ENCODE measurements at regions not wholly inside any gene's neighbourhood (a gene's known extent, or its start where the extent isn't known, plus 50 kb on each side); places are given as distances from the start of the nearest gene placed in this dataset.
A peak's percentile ranks its signal among the peaks of the same experiment; 100 is the strongest.

DNA sequence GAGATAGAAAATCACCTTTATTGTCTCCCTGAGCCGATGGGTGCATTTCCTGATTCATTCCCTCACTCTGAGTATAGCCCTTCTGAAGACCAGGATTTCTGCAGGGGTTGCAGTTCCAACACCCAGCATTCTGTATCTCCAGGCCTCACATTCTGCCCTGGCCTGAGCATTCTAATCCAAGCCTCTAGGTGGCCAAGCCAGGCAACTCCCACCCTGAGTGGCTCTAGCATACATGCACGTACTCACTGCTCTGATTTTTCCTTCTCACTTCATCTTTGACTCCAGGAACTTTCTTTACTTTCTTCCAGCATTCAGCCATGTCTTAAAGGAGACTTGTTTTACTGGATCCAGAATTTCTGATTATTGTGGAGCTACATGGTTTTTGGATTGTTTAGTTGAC, 100.7 kb upstream of the STK39 start:
- ChIA-PET POLR2A (no interaction called here), CTCF (interaction anchor here (0.6 to 3.1 kb wide), 22 partner anchors 8 to 686 kb away, joined by 3 to 24 read pairs (median 4); no protein-coding TSS in a partner anchor)
- H3K4me1 ChIP-seq (ENCODE audit: control insufficient read depth, insufficient read depth, low read length), result no peaks in the 10 kb centered on the region
- H3K4me3 ChIP-seq (ENCODE audit: low read depth, low read length), result no peak overlapping the region
- H3K36me3 ChIP-seq (ENCODE audit: control insufficient read depth in 2 of 2, insufficient read depth in 1 of 2, low read length in 2 of 2), result no peaks in the 10 kb centered on the region
- H3K9me3 ChIP-seq (ENCODE audit: control insufficient read depth, insufficient read depth, low read depth, low read length), result no peaks in the 10 kb centered on the region
- H3K27ac ChIP-seq (ENCODE audit: extremely low read depth, low read depth, low read length), result no peak overlapping the region
- 0 out of 2 replicates have a peak, but pooled peaks have one; percentile 25 for TF ChIP-seq ZBTB20 (tag by site-specific recombination; IDR thresholded peaks at IDR 0.05)
- no peak for TF ChIP-seq KLF16 (tag by site-specific recombination; IDR thresholded peaks at IDR 0.05)
- TF ChIP-seq, protein P1, sequence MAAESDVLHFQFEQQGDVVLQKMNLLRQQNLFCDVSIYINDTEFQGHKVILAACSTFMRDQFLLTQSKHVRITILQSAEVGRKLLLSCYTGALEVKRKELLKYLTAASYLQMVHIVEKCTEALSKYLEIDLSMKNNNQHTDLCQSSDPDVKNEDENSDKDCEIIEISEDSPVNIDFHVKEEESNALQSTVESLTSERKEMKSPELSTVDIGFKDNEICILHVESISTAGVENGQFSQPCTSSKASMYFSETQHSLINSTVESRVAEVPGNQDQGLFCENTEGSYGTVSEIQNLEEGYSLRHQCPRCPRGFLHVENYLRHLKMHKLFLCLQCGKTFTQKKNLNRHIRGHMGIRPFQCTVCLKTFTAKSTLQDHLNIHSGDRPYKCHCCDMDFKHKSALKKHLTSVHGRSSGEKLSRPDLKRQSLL (tag by site-specific recombination; IDR thresholded peaks at IDR 0.05), result peak; percentile 76
- peak; percentile 66 for TF ChIP-seq PRDM1 (tag by site-specific recombination; IDR thresholded peaks at IDR 0.05)
- peak; percentile 16 for TF ChIP-seq ZNF654 (tag by site-specific recombination; IDR thresholded peaks at IDR 0.05; ENCODE audit: low read depth)
- no peak for TF ChIP-seq ZNF133 (tag by site-specific recombination; IDR thresholded peaks at IDR 0.05)
- TF ChIP-seq, protein P2, sequence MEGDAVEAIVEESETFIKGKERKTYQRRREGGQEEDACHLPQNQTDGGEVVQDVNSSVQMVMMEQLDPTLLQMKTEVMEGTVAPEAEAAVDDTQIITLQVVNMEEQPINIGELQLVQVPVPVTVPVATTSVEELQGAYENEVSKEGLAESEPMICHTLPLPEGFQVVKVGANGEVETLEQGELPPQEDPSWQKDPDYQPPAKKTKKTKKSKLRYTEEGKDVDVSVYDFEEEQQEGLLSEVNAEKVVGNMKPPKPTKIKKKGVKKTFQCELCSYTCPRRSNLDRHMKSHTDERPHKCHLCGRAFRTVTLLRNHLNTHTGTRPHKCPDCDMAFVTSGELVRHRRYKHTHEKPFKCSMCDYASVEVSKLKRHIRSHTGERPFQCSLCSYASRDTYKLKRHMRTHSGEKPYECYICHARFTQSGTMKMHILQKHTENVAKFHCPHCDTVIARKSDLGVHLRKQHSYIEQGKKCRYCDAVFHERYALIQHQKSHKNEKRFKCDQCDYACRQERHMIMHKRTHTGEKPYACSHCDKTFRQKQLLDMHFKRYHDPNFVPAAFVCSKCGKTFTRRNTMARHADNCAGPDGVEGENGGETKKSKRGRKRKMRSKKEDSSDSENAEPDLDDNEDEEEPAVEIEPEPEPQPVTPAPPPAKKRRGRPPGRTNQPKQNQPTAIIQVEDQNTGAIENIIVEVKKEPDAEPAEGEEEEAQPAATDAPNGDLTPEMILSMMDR (tag by site-specific recombination; IDR thresholded peaks at IDR 0.05), result peak; percentile 45; the same call in 1 of the 2 replicates

DNA sequence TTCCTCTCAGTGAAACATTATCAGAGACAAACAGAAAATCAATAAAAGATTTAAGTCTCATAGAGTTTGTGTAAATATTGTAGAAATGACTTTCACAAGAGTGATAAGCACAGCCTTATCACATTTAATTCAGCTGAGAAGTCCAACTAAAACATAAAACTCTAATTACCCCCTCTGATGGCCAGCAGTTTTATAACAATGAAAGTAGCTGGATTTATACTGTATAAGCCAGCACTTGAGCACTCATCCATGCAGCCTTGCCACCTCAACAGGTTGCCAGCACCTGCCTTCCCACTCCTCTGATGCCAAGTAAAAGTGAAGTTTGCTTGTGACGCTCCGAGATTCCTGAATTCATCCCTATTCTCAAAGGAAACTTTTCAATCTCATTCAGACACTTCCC, 103.0 kb upstream of the STK39 start:
- CTCF ChIA-PET, result interaction anchor here (0.6 to 0.9 kb wide), 3 partner anchors 31 to 205 kb away, joined by 3 to 5 read pairs (median 3); no protein-coding TSS in a partner anchor
- H3K4me1 ChIP-seq (ENCODE audit: control insufficient read depth, insufficient read depth, low read length), result no peaks in the 10 kb centered on the region

DNA sequence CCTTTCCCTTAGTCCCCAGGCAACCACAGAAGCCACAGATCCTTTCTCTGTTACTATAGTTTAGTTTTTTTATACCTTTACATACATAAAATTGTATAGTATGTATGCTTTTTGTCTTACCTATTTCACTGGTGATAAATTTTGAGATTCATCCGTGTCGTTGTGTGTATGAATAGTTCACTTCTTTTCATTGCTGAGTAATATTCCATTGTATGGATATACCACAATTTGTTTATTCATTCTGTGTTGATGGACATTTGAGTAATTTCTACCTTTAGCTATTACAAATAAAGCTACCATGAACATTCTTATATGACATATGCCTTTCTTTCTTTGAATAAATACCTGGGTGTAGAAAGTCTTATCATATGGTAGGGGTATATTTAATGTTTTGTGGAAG, 102.8 kb upstream of the CERS6 start:
- Histone ChIP-seq H3K4me3 (ENCODE audit: low read depth, low read length) (no peak overlapping the region), H3K36me3 (ENCODE audit: control insufficient read depth in 2 of 2, insufficient read depth in 1 of 2, low read length in 2 of 2) (no peaks in the 10 kb centered on the region), H3K27ac (ENCODE audit: extremely low read depth, low read depth, low read length) (no peak overlapping the region), H3K4me1 (ENCODE audit: control insufficient read depth, insufficient read depth, low read length) (no peaks in the 10 kb centered on the region), H3K9me3 (ENCODE audit: control insufficient read depth, insufficient read depth, low read depth, low read length) (no peaks in the 10 kb centered on the region)
- CTCF ChIA-PET, result interaction anchor here (0.7 kb wide), 2 partner anchors 50 to 590 kb away, joined by 3 to 4 read pairs; no protein-coding TSS in a partner anchor
- TF ChIP-seq SETDB1 (IDR thresholded peaks at IDR 0.05; ENCODE audit: insufficient read length, low read length) (peak; percentile 47), ZNF146 (tag by site-specific recombination; IDR thresholded peaks at IDR 0.05) (peak; percentile 39; the same call in 1 of the 2 replicates), ZNF302 (tag by site-specific recombination; IDR thresholded peaks at IDR 0.05; ENCODE audit: low read depth) (no peak)
- POLR2A ChIA-PET, result no interaction called here

More for the DNA sequence above, 103.0 kb upstream of the STK39 start:
- H3K36me3 ChIP-seq (ENCODE audit: control insufficient read depth in 2 of 2, insufficient read depth in 1 of 2, low read length in 2 of 2), result no peaks in the 10 kb centered on the region
- H3K4me3 ChIP-seq (ENCODE audit: low read depth, low read length), result no peak overlapping the region
- POLR2A ChIA-PET, result no interaction called here
- no peak for TF ChIP-seq ZNF530 (tag by site-specific recombination; IDR thresholded peaks at IDR 0.05; ENCODE audit: low read depth)
- TF ChIP-seq, protein P3, sequence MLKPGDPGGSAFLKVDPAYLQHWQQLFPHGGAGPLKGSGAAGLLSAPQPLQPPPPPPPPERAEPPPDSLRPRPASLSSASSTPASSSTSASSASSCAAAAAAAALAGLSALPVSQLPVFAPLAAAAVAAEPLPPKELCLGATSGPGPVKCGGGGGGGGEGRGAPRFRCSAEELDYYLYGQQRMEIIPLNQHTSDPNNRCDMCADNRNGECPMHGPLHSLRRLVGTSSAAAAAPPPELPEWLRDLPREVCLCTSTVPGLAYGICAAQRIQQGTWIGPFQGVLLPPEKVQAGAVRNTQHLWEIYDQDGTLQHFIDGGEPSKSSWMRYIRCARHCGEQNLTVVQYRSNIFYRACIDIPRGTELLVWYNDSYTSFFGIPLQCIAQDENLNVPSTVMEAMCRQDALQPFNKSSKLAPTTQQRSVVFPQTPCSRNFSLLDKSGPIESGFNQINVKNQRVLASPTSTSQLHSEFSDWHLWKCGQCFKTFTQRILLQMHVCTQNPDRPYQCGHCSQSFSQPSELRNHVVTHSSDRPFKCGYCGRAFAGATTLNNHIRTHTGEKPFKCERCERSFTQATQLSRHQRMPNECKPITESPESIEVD (tag by site-specific recombination; IDR thresholded peaks at IDR 0.05), result peak; percentile 52
- no peak for TF ChIP-seq ZNF768 (tag by site-specific recombination; IDR thresholded peaks at IDR 0.05)
- TF ChIP-seq SCRT1 (tag by site-specific recombination; IDR thresholded peaks at IDR 0.05; ENCODE audit: borderline replicate concordance), result peak; percentile 79
- TF ChIP-seq ZNF785 (tag by site-specific recombination; IDR thresholded peaks at IDR 0.05), result no peak
- no peak for TF ChIP-seq GLIS2 (tag by site-specific recombination; IDR thresholded peaks at IDR 0.05)
- TF ChIP-seq SCRT2 (tag by site-specific recombination; IDR thresholded peaks at IDR 0.05), result peak; percentile 84
- TF ChIP-seq ZNF843 (tag by site-specific recombination; IDR thresholded peaks at IDR 0.05), result peak; percentile 39; the same call in 1 of the 2 replicates
- no peak for TF ChIP-seq GFI1B (tag by site-specific recombination; IDR thresholded peaks at IDR 0.05)
- TF ChIP-seq ZNF202 (tag by site-specific recombination; IDR thresholded peaks at IDR 0.05; ENCODE audit: borderline replicate concordance), result no peak
- 0 out of 2 replicates have a peak, but pooled peaks have one; percentile 7 for TF ChIP-seq FEZF1 (tag by site-specific recombination; IDR thresholded peaks at IDR 0.05)
- H3K27ac ChIP-seq (ENCODE audit: extremely low read depth, low read depth, low read length), result no peak overlapping the region
- no peaks in the 10 kb centered on the region for H3K9me3 ChIP-seq (ENCODE audit: control insufficient read depth, insufficient read depth, low read depth, low read length)

All from HEK293 (cell line).